Ishikawa (cell line): ENCODE measurements at regions not wholly inside any gene's neighbourhood (a gene's known extent, or its start where the extent isn't known, plus 50 kb on each side); places are given as distances from the start of the nearest gene placed in this dataset.

ENCODE experiments used
- CREB1 ChIP-seq: IDR thresholded peaks from 2 replicates; pipeline ENCODE4 v1.6.1; 2012; ENCODE audit warnings: low read depth
- EP300 ChIP-seq: IDR thresholded peaks from 2 replicates; pipeline ENCODE4 v1.6.1; 2012; ENCODE audit warnings: borderline replicate concordance
- NFIC ChIP-seq: IDR thresholded peaks from 2 replicates; pipeline ENCODE4 v1.6.1; 2012
- RAD21 ChIP-seq: IDR thresholded peaks from 2 replicates; pipeline ENCODE4 v1.6.1; 2012; ENCODE audit warnings: low read depth
- TAF1 ChIP-seq: IDR thresholded peaks from 2 replicates; pipeline ENCODE4 v1.6.1; 2012; ENCODE audit warnings: low read depth, mild to moderate bottlenecking
- TEAD4 ChIP-seq: IDR thresholded peaks from 2 replicates; pipeline ENCODE4 v1.6.1; 2012
- YY1 ChIP-seq: IDR thresholded peaks from 2 replicates; pipeline ENCODE4 v1.6.1; 2012; ENCODE audit warnings: low read depth
- ZBTB7A ChIP-seq: IDR thresholded peaks from 2 replicates; pipeline ENCODE4 v1.6.1; 2012; ENCODE audit warnings: low read depth
- TF ChIP-seq, protein P1 (sequence below): IDR thresholded peaks from 2 replicates; pipeline ENCODE4 v1.6.1; 2012
- TF ChIP-seq, protein P2 (sequence below): IDR thresholded peaks from 2 replicates; pipeline ENCODE4 v1.6.1; 2012; ENCODE audit warnings: low read depth, mild to moderate bottlenecking

DNA sequence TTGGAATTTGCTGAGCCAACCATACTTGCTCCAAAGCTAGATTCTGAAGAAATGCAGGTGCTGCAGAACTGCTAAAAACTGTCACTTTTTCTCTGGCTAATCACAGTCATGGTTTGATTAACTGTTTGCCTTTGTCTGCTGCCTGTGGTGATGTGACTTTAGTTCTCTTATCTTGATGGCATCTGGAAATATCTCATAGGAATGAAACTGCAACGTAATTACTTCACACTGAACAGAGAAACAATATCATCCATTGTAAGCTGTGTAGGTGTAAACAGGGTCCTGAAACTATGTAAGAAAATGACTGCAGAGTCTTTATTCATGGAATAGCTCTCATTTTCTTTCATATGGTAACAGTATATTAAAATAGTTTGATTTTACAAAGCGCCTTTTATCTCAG, 721.9 kb upstream of the HS3ST5 start:
- no peak for TF ChIP-seq TAF1
- TF ChIP-seq, protein P1, sequence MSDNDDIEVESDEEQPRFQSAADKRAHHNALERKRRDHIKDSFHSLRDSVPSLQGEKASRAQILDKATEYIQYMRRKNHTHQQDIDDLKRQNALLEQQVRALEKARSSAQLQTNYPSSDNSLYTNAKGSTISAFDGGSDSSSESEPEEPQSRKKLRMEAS: no peak
- TF ChIP-seq EP300: no peak
- TF ChIP-seq RAD21: no peak
- no peak for TF ChIP-seq CREB1
- TF ChIP-seq, protein P2, sequence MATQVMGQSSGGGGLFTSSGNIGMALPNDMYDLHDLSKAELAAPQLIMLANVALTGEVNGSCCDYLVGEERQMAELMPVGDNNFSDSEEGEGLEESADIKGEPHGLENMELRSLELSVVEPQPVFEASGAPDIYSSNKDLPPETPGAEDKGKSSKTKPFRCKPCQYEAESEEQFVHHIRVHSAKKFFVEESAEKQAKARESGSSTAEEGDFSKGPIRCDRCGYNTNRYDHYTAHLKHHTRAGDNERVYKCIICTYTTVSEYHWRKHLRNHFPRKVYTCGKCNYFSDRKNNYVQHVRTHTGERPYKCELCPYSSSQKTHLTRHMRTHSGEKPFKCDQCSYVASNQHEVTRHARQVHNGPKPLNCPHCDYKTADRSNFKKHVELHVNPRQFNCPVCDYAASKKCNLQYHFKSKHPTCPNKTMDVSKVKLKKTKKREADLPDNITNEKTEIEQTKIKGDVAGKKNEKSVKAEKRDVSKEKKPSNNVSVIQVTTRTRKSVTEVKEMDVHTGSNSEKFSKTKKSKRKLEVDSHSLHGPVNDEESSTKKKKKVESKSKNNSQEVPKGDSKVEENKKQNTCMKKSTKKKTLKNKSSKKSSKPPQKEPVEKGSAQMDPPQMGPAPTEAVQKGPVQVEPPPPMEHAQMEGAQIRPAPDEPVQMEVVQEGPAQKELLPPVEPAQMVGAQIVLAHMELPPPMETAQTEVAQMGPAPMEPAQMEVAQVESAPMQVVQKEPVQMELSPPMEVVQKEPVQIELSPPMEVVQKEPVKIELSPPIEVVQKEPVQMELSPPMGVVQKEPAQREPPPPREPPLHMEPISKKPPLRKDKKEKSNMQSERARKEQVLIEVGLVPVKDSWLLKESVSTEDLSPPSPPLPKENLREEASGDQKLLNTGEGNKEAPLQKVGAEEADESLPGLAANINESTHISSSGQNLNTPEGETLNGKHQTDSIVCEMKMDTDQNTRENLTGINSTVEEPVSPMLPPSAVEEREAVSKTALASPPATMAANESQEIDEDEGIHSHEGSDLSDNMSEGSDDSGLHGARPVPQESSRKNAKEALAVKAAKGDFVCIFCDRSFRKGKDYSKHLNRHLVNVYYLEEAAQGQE: no peak
- no peak for TF ChIP-seq TEAD4
- no peak for TF ChIP-seq YY1
- TF ChIP-seq NFIC: no peak
- no peak for TF ChIP-seq ZBTB7A
